T-helper 2 cell (primary cell): ENCODE measurements at regions not wholly inside any gene's neighbourhood (a gene's known extent, or its start where the extent isn't known, plus 50 kb on each side); places are given as distances from the start of the nearest gene placed in this dataset.

Source experiments
- DNase-seq, 5 experiments: peaks; one replicate each; pipeline versions ENCODE4 v3.0.0 to v3.0.0-alpha.2; 2012 to 2022

DNA sequence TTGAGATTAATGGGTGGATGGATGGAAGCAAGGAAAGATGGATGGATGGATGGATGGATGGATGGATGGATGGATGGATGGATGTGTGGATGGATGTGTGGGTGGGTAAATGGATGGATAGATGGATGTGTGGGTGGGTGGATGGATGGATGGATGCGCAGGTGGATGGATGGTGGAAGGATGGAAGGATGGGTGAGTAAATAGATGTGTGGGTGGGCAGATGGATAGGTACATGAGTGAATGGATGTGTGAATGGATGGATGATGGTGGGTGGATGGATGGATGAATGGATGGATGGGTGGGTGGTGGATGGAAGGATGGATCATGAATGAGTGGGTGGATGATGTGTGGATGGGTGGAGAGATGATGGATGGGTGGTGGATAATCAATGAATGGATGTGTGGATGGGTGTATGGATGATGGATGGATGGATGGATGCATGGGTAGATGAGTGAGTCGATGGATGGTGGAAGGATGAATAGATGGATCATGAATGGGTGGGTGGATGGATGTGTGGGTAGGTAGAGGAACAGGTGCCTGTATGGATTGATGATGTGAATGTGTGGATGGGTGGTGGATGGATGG, 375.2 kb downstream of the BRD1 start:
- DNase-seq, result no peak

DNA sequence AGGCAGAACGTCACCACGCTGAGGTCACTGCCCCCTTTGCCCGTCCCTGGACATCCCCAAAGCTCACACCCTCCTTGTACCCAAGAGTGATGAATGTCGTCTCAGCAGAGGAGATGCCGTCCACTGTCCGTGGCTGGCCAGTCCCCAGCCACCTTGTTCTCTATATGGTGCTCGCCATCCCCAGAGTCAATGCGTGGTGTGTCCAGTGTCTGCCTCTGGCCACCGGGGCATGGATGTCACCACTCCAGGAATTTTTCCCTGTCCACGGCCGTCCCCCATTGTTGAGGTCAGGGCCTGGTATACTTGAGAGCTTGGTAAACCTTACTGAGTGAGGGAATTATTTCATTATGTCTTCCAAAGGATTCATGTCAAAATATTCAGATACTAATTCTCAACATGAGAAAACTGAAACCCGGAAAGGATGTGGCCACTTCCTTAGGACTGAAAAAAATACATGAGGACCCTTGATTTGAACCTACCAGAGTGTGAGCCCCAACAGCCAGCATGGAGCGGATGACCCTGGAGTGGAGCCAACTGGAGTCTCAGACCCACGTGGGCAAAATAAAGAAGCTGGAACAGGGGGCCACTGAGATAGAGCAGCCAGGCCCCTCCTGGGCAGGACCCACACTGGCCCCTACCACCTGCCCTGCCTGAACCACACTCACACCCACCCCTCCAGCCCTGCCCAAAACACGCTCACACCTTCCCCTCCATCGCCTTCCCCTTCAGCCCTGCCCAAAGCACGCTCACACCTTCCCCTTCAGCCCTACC, 376.4 kb downstream of the BRD1 start:
- DNase-seq, result no peak

DNA sequence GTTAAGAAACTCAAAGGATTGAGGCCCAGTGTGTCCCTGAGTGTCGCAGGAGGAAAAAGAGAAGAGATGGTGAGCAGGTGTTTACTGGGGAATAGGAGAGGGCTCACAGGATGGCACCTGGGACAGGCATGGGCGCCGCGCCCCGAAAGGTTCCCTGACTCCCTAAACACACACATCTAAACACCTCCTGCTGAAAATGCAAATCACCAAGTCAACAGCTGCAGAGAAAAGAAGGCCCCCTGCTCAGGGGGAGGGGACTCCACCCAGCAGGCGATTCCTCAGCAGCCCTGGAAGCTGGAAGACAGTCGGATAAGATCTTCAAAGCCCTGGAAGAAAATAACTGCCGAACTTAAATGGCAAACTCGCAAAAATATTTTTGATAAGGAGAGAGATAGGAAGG, 377.2 kb downstream of the BRD1 start:
- DNase-seq, result no peak

DNA sequence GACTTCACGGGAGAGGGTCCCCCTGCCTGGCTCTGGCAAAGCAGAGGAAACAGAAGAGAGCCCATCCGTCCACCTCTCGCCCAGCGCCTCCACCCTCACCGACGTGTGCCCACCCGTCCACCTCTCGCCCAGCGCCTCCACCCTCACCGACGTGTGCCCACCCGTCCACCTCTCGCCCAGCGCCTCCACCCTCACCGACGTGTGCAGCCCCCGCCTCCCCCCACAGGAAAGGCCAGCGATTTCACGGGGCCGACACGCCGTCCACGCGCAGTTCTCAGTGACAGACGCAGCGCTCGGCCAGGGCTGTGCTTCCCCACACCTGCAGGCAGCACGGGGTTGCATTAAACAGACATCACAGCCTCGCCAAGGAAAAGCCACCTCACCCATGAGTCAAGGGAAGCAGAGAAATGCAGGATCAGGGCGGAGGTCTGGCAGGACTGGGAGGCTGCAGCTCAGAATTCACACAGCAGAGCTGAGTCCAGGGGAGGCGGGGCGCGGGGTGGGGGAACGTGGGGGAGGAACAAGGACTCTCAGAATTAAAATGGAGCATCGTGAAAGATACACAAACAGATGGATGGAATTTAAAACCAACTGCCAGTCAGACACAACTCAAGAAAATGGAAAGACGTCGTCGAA, 377.7 kb downstream of the BRD1 start:
- no peak for DNase-seq

DNA sequence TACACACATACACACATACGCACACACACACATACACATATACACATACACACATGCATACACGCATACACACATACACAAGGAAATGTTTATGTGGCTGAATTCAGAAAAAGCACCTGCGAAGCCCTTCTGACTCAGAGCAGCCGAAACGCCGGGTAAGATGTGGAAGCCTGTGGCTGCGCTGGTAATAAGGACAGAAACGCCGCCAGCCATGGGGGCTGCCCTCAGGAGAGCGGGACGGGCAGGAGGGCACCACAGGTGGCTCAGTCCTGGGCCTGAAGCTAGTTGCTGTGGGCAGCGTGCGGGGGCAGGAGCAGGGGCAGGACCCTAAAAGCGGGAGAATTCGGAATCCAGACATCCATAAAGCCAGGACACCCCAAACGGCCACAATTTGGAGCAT, 378.3 kb downstream of the BRD1 start:
- no peak for DNase-seq

DNA sequence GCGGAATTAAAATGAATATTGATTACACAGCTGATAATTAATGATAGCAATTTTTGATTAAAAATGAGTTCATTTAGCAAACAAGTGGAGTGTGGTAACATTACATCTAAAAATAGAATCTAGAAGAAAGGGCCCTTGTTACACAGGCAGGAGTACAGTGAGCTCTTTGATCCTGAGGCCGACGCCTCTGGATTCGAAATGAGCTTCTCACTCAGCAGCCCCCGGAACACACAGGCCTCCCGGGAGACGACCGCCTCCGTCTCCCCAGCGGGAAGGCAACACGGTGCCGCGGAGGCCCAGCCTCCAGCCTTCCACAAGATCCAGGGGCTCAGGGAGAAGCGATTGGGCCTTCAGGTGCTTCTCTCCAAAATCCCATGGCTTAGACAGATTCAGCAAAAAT, 379.1 kb downstream of the BRD1 start:
- DNase-seq, result no peak

DNA sequence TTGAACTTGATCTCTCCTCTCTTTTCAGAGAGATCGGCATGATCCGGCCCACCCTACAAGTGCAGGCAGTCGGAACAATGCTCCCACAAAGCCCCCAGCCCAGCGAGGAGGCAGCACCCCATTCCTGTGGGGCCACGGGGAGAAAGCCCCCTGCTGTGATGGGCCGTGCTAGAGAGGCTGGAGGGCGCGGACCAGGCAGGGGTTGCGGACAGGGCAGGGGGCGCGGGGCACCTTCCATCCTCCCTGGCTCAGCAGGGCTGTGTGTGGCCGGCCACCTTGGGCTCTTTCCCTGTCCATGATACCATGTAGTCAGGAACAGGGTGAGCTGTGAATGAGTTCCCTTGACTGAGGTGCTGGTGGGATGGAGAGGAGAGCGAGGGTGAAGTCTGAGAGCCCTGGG, 379.8 kb downstream of the BRD1 start:
- DNase-seq, result no peak

DNA sequence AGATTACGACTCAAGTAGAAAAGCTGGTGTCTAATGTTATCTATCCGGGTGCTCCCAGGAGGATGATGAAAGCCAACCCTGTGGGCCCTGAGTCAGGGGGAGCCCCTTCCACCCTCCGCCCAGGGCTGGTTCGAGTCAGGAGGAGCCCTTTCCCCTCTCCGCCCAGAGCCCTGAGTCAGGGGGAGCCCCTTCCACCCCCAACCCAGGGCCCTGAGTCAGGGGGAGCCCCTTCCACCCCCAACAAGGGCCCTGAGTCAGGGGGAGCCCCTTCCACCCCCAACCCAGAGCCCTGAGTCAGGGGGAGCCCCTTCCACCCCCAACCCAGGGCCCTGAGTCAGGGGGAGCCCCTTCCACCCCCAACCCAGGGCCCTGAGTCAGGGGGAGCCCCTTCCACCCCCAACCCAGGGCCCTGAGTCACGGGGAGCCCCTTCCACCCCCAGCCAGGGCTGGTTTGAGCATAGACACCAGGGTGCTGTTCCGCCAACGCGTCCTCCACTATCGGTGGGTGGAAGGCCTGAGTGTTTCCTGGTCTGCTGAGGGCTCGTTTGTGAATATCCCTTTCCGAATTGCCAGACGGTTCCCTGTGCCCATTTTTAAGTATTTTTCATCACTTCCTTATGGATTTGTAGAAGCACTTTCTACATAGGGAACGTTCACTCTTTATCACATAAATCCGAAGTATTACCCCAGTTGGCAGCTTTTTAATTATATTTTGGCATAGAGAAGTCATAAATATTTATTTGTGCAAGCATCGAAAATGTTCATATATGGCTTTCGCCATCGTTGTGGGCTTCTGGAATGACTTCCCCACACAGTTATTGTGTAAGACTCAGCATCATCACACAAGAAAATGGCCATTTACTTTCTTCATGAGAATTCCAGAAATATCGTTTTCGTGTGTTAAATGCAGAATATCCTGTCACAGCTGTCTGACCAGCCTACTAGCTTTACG, 380.6 kb downstream of the BRD1 start:
- DNase-seq, result no peak

DNA sequence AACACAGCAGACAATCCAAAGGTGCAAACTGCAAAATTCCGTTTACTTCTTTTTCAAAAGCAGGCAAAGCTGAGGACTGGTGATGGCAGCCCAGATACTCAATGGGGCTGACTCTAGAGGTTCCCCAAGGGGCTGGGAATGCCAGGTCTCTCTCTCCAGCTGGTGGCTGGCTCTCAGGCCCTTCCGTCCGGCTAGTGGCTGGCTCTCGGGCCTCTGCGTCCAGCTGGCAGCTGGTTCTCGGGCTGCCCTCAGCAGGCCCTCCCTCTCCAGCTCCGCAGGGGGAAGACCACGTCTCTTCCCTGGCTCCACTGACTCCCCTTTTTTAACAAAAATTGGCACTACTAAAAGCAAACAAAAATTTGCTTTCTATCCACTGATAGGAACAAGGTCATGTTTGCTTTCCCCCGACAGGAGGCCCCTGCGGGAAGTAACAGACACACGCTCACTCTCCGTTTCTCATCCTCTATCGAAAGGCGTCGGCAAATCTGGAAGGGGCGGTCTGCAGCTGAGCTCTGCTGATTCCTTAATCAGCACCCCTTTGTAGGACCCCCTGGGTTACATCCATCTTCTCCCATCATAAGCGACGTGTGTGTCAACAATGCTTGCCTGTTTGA, 381.4 kb downstream of the BRD1 start:
- DNase-seq, result no peak

DNA sequence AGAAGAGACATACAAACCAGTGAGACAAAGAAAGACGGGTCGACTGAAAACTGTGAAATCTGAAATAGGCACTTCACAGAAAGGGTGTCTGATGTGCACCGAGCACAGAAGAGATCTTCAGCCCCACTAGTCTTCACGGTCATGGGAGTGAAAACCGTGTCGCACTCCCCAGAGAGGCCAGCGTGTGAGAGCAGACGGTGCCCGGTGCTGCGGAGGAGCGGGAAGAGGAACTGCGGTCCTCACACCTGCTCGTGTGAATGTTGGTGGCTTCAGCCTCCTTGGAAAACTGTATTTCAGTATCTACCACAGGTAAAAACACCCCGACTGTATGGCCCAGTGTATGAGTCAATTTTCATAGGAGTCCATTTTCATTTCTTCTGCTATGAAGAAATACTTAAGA, 382.9 kb downstream of the BRD1 start:
- no peak for DNase-seq

DNA sequence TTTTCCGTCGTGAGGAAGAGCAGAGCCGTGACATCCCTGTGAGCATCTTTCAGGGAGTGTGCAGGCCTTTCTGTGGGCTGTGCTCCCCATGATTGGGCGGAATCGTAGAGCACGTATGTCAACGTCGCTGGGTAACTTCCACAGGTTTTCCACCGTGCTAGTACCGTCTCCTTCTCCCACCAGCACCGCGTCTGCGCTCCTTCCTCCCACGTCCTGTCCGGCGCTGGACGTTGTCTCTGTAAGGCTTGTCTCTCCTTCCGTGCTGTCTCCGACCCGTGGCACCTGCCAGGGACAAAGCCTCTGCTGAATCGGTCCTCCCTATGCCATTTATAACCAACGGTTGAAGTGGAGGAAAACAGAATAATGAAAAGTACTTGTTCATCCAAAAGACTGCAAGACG, 386.7 kb downstream of the BRD1 start:
- no peak for DNase-seq

DNA sequence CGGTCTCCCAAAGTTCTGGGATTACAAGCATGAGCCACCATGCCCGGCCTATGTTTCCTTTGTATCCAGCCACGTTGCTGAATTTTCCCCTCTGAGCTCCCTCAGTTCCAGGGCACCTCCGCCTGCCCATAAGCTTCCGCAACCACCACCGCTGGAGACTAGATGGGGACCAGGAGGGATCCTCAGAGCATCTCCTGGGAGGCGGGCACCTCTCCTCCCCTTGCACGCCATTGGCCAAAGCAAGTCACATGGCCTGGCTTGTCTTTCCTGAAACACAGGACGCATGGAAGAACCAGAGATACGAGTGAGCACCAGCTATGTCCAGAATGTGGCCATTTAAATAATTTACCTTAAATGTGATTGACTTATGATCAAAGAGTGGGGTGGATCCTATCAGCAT, 388.3 kb downstream of the BRD1 start:
- no peak for DNase-seq

DNA sequence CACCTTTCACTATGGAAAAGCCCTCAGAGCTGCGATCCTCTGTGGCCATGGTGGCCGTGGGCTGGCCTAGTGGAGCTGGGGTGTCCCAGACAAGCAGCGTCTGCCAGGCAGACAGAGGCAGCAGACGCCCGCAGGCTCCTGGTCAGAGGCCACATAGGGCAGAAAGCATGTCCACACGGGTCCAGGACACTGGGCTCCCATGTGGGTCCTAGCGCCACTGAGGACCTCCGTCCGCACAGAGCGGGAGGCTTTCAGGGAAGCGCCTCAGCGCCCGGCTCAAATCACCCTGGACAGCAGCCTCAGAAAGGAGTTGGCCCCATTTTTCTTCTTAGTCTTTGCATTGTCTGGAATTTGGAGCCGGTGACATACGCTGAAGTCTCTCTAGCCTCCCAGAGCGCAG, 389.7 kb downstream of the BRD1 start:
- DNase-seq, result no peak

DNA sequence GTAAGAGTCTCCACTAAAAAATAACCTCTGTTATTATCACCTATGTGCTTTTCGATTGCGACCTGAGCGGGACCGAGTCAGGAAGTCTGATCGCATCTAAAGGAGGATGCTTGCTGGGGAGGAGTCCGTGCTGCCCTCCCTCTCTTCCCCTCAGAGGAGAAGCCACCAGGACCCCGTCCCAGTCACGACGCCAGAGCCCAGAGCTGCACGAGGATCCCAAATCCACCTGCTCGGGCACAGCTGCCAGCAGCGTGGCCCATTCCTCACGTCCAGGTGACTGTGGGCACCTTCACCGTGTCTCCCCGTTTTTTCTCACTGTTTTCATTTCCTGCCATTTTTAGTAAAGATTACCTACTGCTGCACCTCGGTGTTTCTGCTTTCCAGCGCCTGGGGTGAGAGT, 390.3 kb downstream of the BRD1 start:
- no peak for DNase-seq

DNA sequence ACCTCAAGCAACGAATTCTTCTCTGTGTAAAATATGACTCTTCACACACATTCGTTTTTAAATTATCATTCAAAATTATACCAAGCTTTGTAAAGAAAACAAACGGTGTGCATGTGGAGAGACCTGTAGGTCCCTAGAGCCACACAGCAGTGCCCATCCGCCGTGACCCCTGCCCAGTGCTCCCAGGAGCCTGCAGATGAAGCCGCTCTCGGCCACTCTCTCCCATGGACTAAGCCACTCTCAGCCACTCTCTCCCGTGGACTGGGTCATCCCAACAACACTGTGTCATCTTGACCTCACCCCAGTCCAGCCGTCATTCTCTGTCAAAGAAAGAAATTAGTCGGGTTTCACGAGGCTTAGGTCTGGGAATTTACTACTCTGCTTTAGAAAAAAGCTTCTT, 391.6 kb downstream of the BRD1 start:
- DNase-seq, result no peak

DNA sequence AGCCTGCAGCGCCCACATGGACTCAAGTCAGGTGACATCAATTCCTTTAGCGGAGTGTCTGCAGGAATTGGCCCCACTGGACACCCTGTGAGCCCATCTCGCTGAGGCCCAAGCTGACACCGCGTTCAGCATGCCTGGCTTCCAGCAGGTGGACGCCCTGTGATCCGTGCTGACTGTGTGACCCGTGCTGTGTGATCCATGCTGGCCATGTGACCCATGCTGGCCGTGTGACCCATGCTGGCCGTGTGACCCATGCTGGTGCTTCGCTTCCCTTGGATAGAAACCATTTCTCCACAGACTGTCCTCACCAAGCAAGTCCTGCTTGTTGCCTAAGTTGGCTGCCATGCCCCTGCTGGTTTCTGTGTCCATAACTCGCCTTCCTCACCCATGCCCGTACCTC, 392.1 kb downstream of the BRD1 start:
- DNase-seq, result no peak

DNA sequence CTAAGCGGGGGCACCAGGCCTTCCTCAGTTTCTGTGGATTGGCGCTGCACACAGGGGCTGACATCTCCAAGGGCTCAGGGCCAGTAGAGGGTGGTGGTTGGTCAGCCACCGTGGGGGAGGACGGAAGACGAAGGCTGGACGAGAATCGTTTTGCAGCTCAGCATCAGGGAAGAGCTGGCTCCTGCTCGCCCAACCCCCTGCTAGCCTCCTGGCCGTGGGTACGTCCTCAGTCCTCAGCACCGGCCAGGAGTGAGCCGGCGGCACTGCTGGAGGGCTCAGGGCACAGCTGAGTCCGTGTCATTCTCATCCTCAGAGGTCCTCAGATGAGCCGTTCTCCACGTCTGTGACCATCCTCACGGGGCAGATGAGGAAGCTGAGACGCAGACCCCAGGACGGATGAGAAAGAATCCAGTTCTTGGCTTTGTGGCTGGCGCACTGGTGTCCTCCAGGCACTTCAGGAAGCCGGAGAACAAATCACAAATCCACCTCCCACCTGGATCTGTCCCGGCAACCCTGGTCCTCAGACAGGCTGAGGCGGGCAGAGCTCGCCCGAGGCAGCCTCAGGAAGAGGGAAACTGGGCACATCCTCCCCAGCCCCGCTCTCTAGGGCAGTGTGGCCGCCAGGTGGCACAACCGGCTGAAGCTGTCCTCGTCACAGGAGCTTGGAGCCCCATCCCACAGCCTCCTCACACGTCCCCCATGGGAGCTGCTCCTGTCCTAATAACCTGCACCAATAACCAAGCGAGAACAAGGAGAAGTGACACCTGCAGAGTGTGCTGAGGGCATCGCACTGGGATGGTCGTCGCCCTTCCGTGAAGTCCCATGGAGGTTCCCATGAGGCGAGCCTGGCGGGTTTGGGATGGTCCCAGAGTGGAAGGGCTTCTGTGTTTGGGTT, 393.7 kb downstream of the BRD1 start:
- no peak for DNase-seq

DNA sequence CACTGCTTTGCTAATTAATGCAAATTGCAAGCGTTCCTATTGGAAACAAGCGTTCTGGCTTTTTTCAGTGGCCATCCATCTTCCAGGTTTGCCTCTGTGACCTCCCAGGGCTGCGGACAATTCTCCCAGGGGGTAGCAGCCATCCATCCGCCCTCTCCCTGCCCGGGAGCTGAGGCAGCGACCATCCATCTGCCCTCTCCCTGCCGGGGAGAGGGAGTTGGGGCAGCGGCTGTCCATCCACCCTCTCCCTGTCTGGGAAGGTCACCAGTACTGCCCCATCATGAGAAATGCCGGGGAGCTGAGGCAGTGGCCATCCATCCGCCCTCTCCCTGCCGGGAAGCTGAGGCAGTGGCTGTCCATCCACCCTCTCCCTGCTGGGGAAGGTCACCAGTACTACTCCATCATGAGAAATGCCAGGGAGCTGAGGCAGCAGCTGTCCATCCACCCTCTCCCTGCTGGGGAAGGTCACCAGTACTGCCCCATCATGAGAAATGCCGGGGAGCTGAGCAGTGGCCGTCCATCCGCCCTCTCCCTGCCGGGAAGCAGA, 394.7 kb downstream of the BRD1 start:
- no peak for DNase-seq

DNA sequence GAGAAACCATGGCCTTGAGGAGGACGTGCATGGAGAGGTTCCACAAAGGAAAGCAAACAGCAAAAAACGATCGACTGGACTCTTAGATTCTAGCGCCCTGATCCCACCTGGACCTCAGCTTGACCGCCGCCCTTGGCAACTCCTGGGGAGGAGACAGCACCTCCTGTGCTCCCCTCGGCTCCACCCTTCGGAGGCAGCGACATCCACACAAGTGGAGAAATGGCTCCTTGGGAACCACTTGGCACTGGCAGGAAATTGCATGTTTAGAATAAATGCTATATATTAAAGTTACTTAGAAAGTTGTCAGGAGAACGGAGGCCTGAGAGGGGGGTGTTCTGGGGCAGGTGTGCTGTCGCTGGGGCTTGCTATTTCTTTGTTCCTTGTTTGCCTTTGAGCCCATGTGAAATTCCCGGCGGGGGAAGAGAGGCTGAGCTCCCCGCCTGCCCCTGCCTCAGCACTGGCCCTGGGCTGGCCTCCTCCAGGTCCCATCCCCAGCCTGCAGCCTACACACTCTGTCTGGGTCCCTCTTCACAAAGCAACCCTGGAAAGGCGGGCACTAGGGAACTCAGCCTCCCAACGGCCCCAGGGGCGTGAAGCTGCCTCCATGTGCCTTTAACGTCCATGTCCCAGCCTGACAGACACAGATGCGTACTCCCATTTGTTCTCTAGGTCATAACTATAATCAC, 395.3 kb downstream of the BRD1 start:
- no peak for DNase-seq

DNA sequence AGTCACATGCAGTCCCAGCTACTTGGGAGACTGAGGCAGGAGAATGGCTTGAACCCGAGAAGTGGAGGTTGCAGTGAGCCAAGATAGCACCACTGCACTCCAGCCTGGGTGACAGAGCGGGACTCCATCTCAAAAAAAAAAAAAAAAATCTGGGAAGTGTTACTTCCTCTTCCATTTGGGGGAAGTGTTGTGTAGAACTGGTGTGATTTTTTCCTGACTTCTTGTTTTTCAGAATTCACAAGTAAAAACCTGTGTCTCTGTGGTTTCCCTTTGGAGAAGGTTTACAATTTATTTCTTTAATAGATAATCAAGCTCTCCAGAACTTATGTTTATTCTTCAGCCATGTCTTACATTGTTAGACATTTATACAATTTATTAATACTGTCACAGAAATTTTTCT, 396.1 kb downstream of the BRD1 start:
- no peak for DNase-seq

DNA sequence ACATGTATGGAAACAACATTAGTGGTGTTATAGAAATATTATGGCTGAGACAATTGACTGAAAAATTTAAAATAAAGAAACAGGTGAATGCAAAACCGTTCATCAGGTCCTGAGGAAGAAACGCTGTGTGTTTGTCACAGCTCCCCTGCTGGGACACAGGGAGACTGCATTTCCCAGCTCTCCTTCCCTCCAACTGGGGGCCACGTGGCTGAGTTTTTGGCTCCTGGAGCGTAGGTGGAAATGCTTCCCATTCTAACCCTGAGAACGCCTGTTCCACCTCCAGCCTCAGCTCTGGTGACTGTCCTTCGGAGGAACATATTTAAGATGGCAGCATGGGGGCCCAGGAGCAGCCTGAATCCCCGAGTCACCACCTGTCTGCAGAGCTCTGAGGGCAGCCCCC, 398.6 kb downstream of the BRD1 start:
- no peak for DNase-seq
